Skeletal muscle tissue (tissue), 3 donors: ENCODE measurements at regions not wholly inside any gene's neighbourhood (a gene's known extent, or its start where the extent isn't known, plus 50 kb on each side); places are given as distances from the start of the nearest gene placed in this dataset.

Experiments
- H3K27ac ChIP-seq: one replicate; pipeline ENCODE4 v1.7.0; 2013; ENCODE audit warnings: mild to moderate bottlenecking, low read depth, low read length, inconsistent platforms
- H3K27me3 ChIP-seq, 3 donors: one replicate each; pipeline ENCODE4 v1.7.0; 2013; ENCODE audit warnings: low read length in 3 of 3; ENCODE audit not compliant: control insufficient read depth in 3 of 3, insufficient read depth in 3 of 3
- H3K36me3 ChIP-seq, 3 donors: one replicate each; pipeline ENCODE4 v1.7.0; 2013; ENCODE audit warnings: low read length in 3 of 3; ENCODE audit not compliant: control insufficient read depth in 3 of 3, insufficient read depth in 3 of 3
- H3K4me1 ChIP-seq, 3 donors: one replicate each; pipeline ENCODE4 v1.7.0; 2013; ENCODE audit warnings: low read length in 3 of 3, mild to moderate bottlenecking in 3 of 3; ENCODE audit not compliant: control insufficient read depth in 3 of 3, insufficient read depth in 3 of 3
- H3K4me3 ChIP-seq, 3 donors: one replicate each; pipeline ENCODE4 v1.7.0; 2013; ENCODE audit warnings: low read length in 3 of 3
- H3K9ac ChIP-seq, 3 donors: one replicate each; pipeline ENCODE4 v1.7.0; 2013; ENCODE audit warnings: low read length in 3 of 3, mild to moderate bottlenecking in 3 of 3, moderate library complexity in 2 of 3, low read depth in 1 of 3
- H3K9me3 ChIP-seq, 3 donors: one replicate each; pipeline ENCODE4 v1.7.0; 2013; ENCODE audit warnings: low read length in 3 of 3; ENCODE audit not compliant: control insufficient read depth in 3 of 3
- donor health status: Osteomylitis.

- no peaks in the 10 kb centered on the region for H3K36me3 ChIP-seq
- H3K9me3 ChIP-seq = peaks cover 0 to 4% (median 3%) of the 10 kb centered on the region in 3 donors
- H3K4me1 ChIP-seq = no peaks in the 10 kb centered on the region
- H3K9ac ChIP-seq = no peak overlapping the region
- H3K27ac ChIP-seq = no peak overlapping the region
- no peak overlapping the region for H3K4me3 ChIP-seq
- H3K27me3 ChIP-seq = peaks cover 0 to 8% (median 3%) of the 10 kb centered on the region in 3 donors
These were observed 65.3 kb downstream of the FOXL1 start for GRCh38 chr16:86643671-86644070.

- Histone ChIP-seq H3K9me3 (peaks cover 0 to 4% (median 3%) of the 10 kb centered on the region in 3 donors), H3K4me1 (peaks cover 0 to 3% (median 0%) of the 10 kb centered on the region in 3 donors), H3K9ac (no peak overlapping the region), H3K27me3 (peaks cover 3 to 6% (median 5%) of the 10 kb centered on the region in 3 donors), H3K4me3 (no peak overlapping the region), H3K27ac (no peak overlapping the region), H3K36me3 (no peaks in the 10 kb centered on the region)
These were observed 69.2 kb downstream of the FOXL1 start for GRCh38 chr16:86647561-86647960.

GRCh38 chr16:86649875-86650274, 71.5 kb downstream of the FOXL1 start:
- peak overlapping the region; percentile 30 for H3K27ac ChIP-seq
- H3K4me3 ChIP-seq = no peak overlapping the region
- H3K36me3 ChIP-seq = no peaks in the 10 kb centered on the region
- peaks cover 3 to 13% (median 5%) of the 10 kb centered on the region in 3 donors for H3K27me3 ChIP-seq
- peaks cover 0 to 4% (median 3%) of the 10 kb centered on the region in 3 donors for H3K9me3 ChIP-seq
- no peak overlapping the region for H3K9ac ChIP-seq
- H3K4me1 ChIP-seq = peaks cover 0 to 3% (median 0%) of the 10 kb centered on the region in 3 donors

- H3K27me3 ChIP-seq = peaks cover 3 to 13% (median 5%) of the 10 kb centered on the region in 3 donors
- H3K9ac ChIP-seq = no peak overlapping the region
- peaks cover 0 to 3% (median 0%) of the 10 kb centered on the region in 3 donors for H3K4me1 ChIP-seq
- no peak overlapping the region for H3K27ac ChIP-seq
- H3K36me3 ChIP-seq = no peaks in the 10 kb centered on the region
- peaks cover 0 to 4% (median 3%) of the 10 kb centered on the region in 3 donors for H3K9me3 ChIP-seq
- H3K4me3 ChIP-seq = no peak overlapping the region
These were observed 72.8 kb downstream of the FOXL1 start for GRCh38 chr16:86651013-86651627.

DNA sequence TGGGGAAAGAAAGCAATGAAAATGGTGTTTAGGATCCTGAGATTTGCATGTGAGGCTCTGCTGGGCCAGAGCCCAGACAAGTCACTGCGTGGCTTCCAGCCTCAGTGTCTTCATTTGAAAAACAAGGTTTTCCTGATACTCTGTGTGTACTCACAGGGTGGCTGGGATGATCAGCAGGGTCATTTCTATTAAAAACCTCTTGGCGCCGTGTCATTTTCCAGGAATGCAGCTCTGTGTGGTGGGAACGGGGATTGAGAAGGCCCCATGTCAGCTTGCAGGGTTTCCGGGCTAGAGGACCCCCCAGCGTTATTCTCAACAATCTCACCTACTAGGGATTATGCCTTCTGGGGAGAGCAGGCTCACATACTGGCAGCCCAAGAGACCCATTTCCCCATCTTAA, 73.5 kb downstream of the FOXL1 start:
- H3K27ac ChIP-seq = no peak overlapping the region
- H3K4me1 ChIP-seq = peaks cover 0 to 3% (median 0%) of the 10 kb centered on the region in 3 donors
- no peak overlapping the region for H3K4me3 ChIP-seq
- H3K9ac ChIP-seq = no peak overlapping the region
- no peaks in the 10 kb centered on the region for H3K36me3 ChIP-seq
- peaks cover 0 to 4% (median 3%) of the 10 kb centered on the region in 3 donors for H3K9me3 ChIP-seq
- H3K27me3 ChIP-seq = peaks cover 3 to 13% (median 5%) of the 10 kb centered on the region in 3 donors

GRCh38 chr16:86653285-86654006, 75.1 kb downstream of the FOXL1 start:
- H3K4me3 ChIP-seq = no peak overlapping the region
- no peaks in the 10 kb centered on the region for H3K9me3 ChIP-seq
- H3K4me1 ChIP-seq = peaks cover 0 to 3% (median 0%) of the 10 kb centered on the region in 3 donors
- peak overlapping the region in 1 of 3 donors; percentile 25 for H3K9ac ChIP-seq
- no peaks in the 10 kb centered on the region for H3K36me3 ChIP-seq
- H3K27ac ChIP-seq = peak overlapping the region; percentile 33
- H3K27me3 ChIP-seq = peaks cover 3 to 13% (median 5%) of the 10 kb centered on the region in 3 donors

DNA sequence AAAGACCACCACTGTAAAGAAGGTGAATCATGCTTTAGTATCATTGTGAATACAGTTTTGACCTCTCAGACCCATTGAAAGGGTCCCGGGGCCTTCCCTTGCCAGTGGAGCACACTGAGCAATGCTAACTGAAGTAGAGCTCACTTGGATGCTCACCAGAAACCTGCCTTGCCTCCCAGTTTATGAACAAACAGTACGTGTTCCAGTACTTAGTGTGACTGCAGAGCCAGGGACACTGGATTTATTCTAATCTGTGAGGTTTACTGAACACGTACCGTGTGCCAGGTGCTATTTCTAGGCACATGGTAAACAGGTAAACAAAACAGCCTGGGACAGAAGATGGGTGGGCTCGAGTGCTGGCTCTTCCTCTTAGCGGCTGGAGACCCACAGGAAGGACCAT, 79.6 kb downstream of the FOXL1 start:
- Histone ChIP-seq H3K27me3 (peaks cover 0 to 5% (median 2%) of the 10 kb centered on the region in 3 donors), H3K4me3 (no peak overlapping the region), H3K9ac (no peak overlapping the region), H3K4me1 (peaks cover 8 to 18% (median 8%) of the 10 kb centered on the region in 3 donors), H3K27ac (no peak overlapping the region), H3K36me3 (no peaks in the 10 kb centered on the region), H3K9me3 (peaks cover 0 to 3% (median 0%) of the 10 kb centered on the region in 3 donors)

GRCh38 chr16:86660623-86661022, 82.3 kb downstream of the FOXL1 start:
- peaks cover 21 to 37% (median 23%) of the 10 kb centered on the region in 3 donors for H3K4me1 ChIP-seq
- no peak overlapping the region for H3K9ac ChIP-seq
- H3K9me3 ChIP-seq = peaks cover 0 to 3% (median 0%) of the 10 kb centered on the region in 3 donors
- no peak overlapping the region for H3K4me3 ChIP-seq
- H3K36me3 ChIP-seq = no peaks in the 10 kb centered on the region
- no peak overlapping the region for H3K27ac ChIP-seq
- H3K27me3 ChIP-seq = peaks cover 0 to 2% (median 2%) of the 10 kb centered on the region in 3 donors

DNA sequence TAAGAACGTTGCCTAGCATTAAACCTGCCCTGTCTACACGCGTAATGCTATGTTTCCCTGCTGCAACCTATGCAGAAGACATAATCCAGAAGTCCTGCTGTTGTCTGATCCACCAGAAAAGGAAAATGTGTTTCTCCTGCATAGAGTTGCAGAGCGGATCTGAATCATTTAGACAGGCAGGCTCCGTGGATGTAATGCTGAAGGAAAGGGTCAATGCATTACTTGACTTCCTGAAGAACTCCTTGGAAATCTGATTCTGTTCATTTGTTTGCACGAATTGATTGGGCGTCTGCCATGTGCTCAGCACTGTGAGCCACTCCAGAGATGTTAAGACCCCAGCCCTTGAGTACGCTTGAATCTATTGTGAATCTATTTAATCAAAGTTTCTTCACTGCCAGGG, 83.4 kb downstream of the FOXL1 start:
- Histone ChIP-seq H3K9me3 (peaks cover 0 to 3% (median 0%) of the 10 kb centered on the region in 3 donors), H3K27me3 (peaks cover 0 to 2% (median 2%) of the 10 kb centered on the region in 3 donors), H3K36me3 (no peaks in the 10 kb centered on the region), H3K9ac (no peak overlapping the region), H3K4me3 (no peak overlapping the region), H3K4me1 (peaks cover 21 to 39% (median 26%) of the 10 kb centered on the region in 3 donors), H3K27ac (no peak overlapping the region)

GRCh38 chr16:86662195-86662594, 83.8 kb downstream of the FOXL1 start:
- Histone ChIP-seq H3K36me3 (no peaks in the 10 kb centered on the region), H3K9ac (no peak overlapping the region), H3K27ac (no peak overlapping the region), H3K27me3 (peaks cover 0 to 2% (median 2%) of the 10 kb centered on the region in 3 donors), H3K4me3 (no peak overlapping the region), H3K9me3 (peaks cover 0 to 3% (median 0%) of the 10 kb centered on the region in 3 donors), H3K4me1 (peaks cover 21 to 41% (median 29%) of the 10 kb centered on the region in 3 donors)
